A549 (cell line): ENCODE measurements at regions not wholly inside any gene's neighbourhood (a gene's known extent, or its start where the extent isn't known, plus 50 kb on each side); places are given as distances from the start of the nearest gene placed in this dataset.

Experiments
- ATAC-seq, 2 experiments: fragments of 200-7000 bp in 1 of 2; fragments of >200 bp in 1 of 2; cut with Nextera tagmentation in 1 of 2; cut with Tn5 transposase in 1 of 2; 3 replicates each; pipeline versions ENCODE4 v1.8.0 to v1.9.1; 2018 to 2020; ENCODE audit warnings: mild to moderate bottlenecking in 1 of 2, moderate library complexity in 1 of 2
- CTCF ChIA-PET: fragments of 300-600 bp; sonication (Branson Sonifier 250); formaldehyde crosslinking; extraction: SDS; loops from one replicate; lab custom pipeline; 2021; ENCODE audit warnings: antibody characterized with exemption, inconsistent platforms; lab: Yijun Ruan, JAX
- POLR2A ChIA-PET: fragments of 350-600 bp; formaldehyde crosslinking; extraction: SDS; loops from one replicate; lab custom pipeline; 2021; ENCODE audit warnings: antibody characterized with exemption, inconsistent platforms; lab: Yijun Ruan, JAX
- DNase-seq, 2 experiments: peaks; one replicate each; pipeline versions ENCODE4 v3.0.0 to v3.0.0-alpha.2; 2011 to 2016; ENCODE audit warnings: low read depth in 1 of 2, low spot score in 1 of 2
- FAIRE-seq: peaks from 2 replicates; lab custom pipeline; 2011; peaks lifted over from hg19 to GRCh38; lab: Jason Lieb, UNC
- H3K27ac ChIP-seq, 2 experiments: fragments of >200 bp; sonication (Bioruptor Twin); formaldehyde crosslinking; 3 replicates each; pipeline ENCODE4 v1.5.1; 2016 to 2017
- H3K4me1 ChIP-seq: fragments of >200 bp; sonication (Bioruptor Twin); formaldehyde crosslinking; 3 replicates; pipeline ENCODE4 v1.6.1; 2016
- H3K4me2 ChIP-seq: fragments of >200 bp; sonication (Bioruptor Twin); formaldehyde crosslinking; 3 replicates; pipeline ENCODE4 v1.6.1; 2016
- H3K4me3 ChIP-seq: fragments of >200 bp; sonication (Bioruptor Twin); formaldehyde crosslinking; 3 replicates; pipeline ENCODE4 v1.5.1; 2016
- H3K9me3 ChIP-seq: fragments of >200 bp; sonication (Bioruptor Twin); formaldehyde crosslinking; 3 replicates; pipeline ENCODE4 v1.6.1; 2016
- BCL3 ChIP-seq: fragments of >200 bp; sonication (Bioruptor Twin); formaldehyde crosslinking; IDR thresholded peaks from 3 replicates; pipeline ENCODE4 v1.6.1; 2016
- CEBPB ChIP-seq, 2 experiments: fragments of >200 bp in 1 of 2; sonication (Bioruptor Twin) in 1 of 2; formaldehyde crosslinking in 1 of 2; IDR thresholded peaks; 2 replicates each; pipeline ENCODE4 v1.6.1; 2012 to 2016
- CHD2 ChIP-seq: fragments of 150-350 bp; IDR thresholded peaks from 2 replicates; pipeline ENCODE4 v1.6.1; 2014; ENCODE audit warnings: low read length; ENCODE audit not compliant: partially characterized antibody
- CHD4 ChIP-seq: fragments of 200-600 bp; sonication (generic); IDR thresholded peaks from 2 replicates; pipeline ENCODE4 v1.6.1; 2016; ENCODE audit warnings: antibody characterized with exemption, mild to moderate bottlenecking, borderline replicate concordance
- ESRRA ChIP-seq: fragments of 150-350 bp; IDR thresholded peaks from 2 replicates; pipeline ENCODE4 v1.6.1; 2014; ENCODE audit warnings: mild to moderate bottlenecking, low read length, borderline replicate concordance
- FOSL2 ChIP-seq, 2 experiments: fragments of 450-650 bp in 1 of 2; fragments of >200 bp in 1 of 2; sonication (Bioruptor Twin) in 1 of 2; formaldehyde crosslinking; IDR thresholded peaks; 2 replicates each; pipeline versions ENCODE4 v1.5.0 to v1.6.1; 2016 to 2020; ENCODE audit warnings: mild to moderate bottlenecking in 1 of 2, moderate library complexity in 1 of 2
- HES2 ChIP-seq: fragments of >200 bp; sonication (Bioruptor Twin); formaldehyde crosslinking; IDR thresholded peaks from 2 replicates; pipeline ENCODE4 v1.6.1; 2016
- HOXA7 ChIP-seq: fragments of 250-450 bp; sonication (Bioruptor Pico); IDR thresholded peaks from 2 replicates; pipeline ENCODE4 v1.5.0; 2020; ENCODE audit warnings: mild to moderate bottlenecking, moderate library complexity
- JUN ChIP-seq, 2 experiments: fragments of >200 bp; sonication (Bioruptor Twin); formaldehyde crosslinking; IDR thresholded peaks; 2 replicates in 1 of 2; 3 replicates in 1 of 2; pipeline ENCODE4 v1.6.1; 2016 to 2017
- KDM1A ChIP-seq: fragments of 200-600 bp; sonication (generic); IDR thresholded peaks from 2 replicates; pipeline ENCODE4 v1.6.1; 2016; ENCODE audit warnings: low read depth, mild to moderate bottlenecking
- MAFK ChIP-seq: fragments of 450-650 bp; IDR thresholded peaks from 2 replicates; pipeline ENCODE4 v1.6.1; 2014; ENCODE audit not compliant: partially characterized antibody
- MAX ChIP-seq: IDR thresholded peaks from 2 replicates; pipeline ENCODE4 v1.6.1; 2012
- MYC ChIP-seq: IDR thresholded peaks from 2 replicates; pipeline ENCODE4 v1.6.1; 2012; ENCODE audit warnings: mild to moderate bottlenecking, inconsistent platforms, low read length, improper control_type of control experiment, borderline replicate concordance
- NR3C1 ChIP-seq: fragments of >200 bp; sonication (Bioruptor Twin); formaldehyde crosslinking; IDR thresholded peaks from 3 replicates; pipeline ENCODE4 v1.6.1; 2017
- PBX3 ChIP-seq: IDR thresholded peaks from 2 replicates; pipeline ENCODE4 v1.6.1; 2012
- PHF8 ChIP-seq: fragments of 200-600 bp; sonication (generic); IDR thresholded peaks from 2 replicates; pipeline ENCODE4 v1.6.1; 2016; ENCODE audit warnings: low read depth, mild to moderate bottlenecking, antibody characterized with exemption, moderate library complexity, borderline replicate concordance
- POLR2AphosphoS2 ChIP-seq: conservative IDR thresholded peaks from 2 replicates; pipeline ENCODE4 v1.6.1; 2012; ENCODE audit warnings: low read length, improper control_type of control experiment, inconsistent platforms
- RCOR1 ChIP-seq: fragments of 150-350 bp; IDR thresholded peaks from 2 replicates; pipeline ENCODE4 v1.6.1; 2014; ENCODE audit warnings: antibody characterized with exemption, low read length, low read depth
- REST ChIP-seq: fragments of 200-600 bp; sonication (generic); IDR thresholded peaks from 2 replicates; pipeline ENCODE4 v1.6.1; 2016; ENCODE audit warnings: antibody characterized with exemption, mild to moderate bottlenecking, moderate library complexity
- SREBF2 ChIP-seq: fragments of 450-650 bp; IDR thresholded peaks from 2 replicates; pipeline ENCODE4 v1.6.1; 2014; ENCODE audit warnings: mild to moderate bottlenecking, moderate library complexity
- TP53 ChIP-seq: fragments of 250-450 bp; sonication (Bioruptor Pico); IDR thresholded peaks from 2 replicates; pipeline ENCODE4 v1.5.0; 2021; ENCODE audit warnings: mild to moderate bottlenecking, moderate library complexity
- WGBS: methylation state at CpG from one replicate; pipeline ENCODE4 v1.1.6; 2017; ENCODE audit errors: missing lambda C conversion rate; 5-methylcytosine and 5-hydroxymethylcytosine counted together

GRCh38 chr17:31750578-31750977 is 108.5 kb downstream of the COPRS start:
- ChIA-PET CTCF (no interaction called here), POLR2A (no interaction called here)
- no peak for FAIRE-seq
- Histone ChIP-seq H3K4me2 (no peak overlapping the region), H3K4me3 (no peak overlapping the region)
- WGBS = 69% methylated on average over 3 of the region's 3 CpGs
- no peak for TF ChIP-seq JUN (IDR thresholded peaks at IDR 0.05)
- TF ChIP-seq MAFK = no peak
- TF ChIP-seq KDM1A = no peak
- no peak for TF ChIP-seq CHD2
- TF ChIP-seq CEBPB (IDR thresholded peaks at IDR 0.05) = no peak
- TF ChIP-seq POLR2AphosphoS2 = no peak
- TF ChIP-seq HOXA7 = no peak
- TF ChIP-seq RCOR1 = no peak
- TF ChIP-seq TP53 (CRISPR knock-in tag) = no peak
- TF ChIP-seq, all 56 proteins: peak for 0
- Histone ChIP-seq H3K9me3 (no peaks in the 10 kb centered on the region), H3K27ac (no peak overlapping the region), H3K4me1 (peaks cover 6% of the 10 kb centered on the region; the same call in 2 of the 3 replicates)
- no peak for DNase-seq
- ATAC-seq = no peak

GRCh38 chr17:31748881-31749280 is 110.2 kb downstream of the COPRS start:
- H3K9me3 ChIP-seq = no peaks in the 10 kb centered on the region
- H3K4me1 ChIP-seq = no peaks in the 10 kb centered on the region
- ATAC-seq = no peak
- WGBS = 61% methylated on average over 3 of the region's 3 CpGs
- ChIA-PET POLR2A (no interaction called here), CTCF (no interaction called here)
- H3K4me3 ChIP-seq = no peak overlapping the region
- H3K27ac ChIP-seq = no peak overlapping the region
- H3K4me2 ChIP-seq = no peak overlapping the region
- DNase-seq = no peak
- no peak for FAIRE-seq
- no peak for TF ChIP-seq NR3C1
- no peak for TF ChIP-seq CEBPB (IDR thresholded peaks at IDR 0.05)
- no peak for TF ChIP-seq PHF8
- no peak for TF ChIP-seq MAX
- no peak for TF ChIP-seq HES2
- TF ChIP-seq FOSL2 (IDR thresholded peaks at IDR 0.05) = no peak
- TF ChIP-seq FOSL2 (CRISPR knock-in tag; IDR thresholded peaks at IDR 0.05) = no peak
- TF ChIP-seq KDM1A = no peak
- TF ChIP-seq RCOR1 = no peak
- no peak for TF ChIP-seq BCL3
- no peak for TF ChIP-seq JUN (IDR thresholded peaks at IDR 0.05)
- no peak for TF ChIP-seq HOXA7
- TF ChIP-seq CHD4 = no peak
- TF ChIP-seq SREBF2 = no peak
- no peak for TF ChIP-seq ESRRA
- no peak for TF ChIP-seq REST
- TF ChIP-seq MYC = no peak
- TF ChIP-seq PBX3 = no peak
